ENCODE measurements at regions not wholly inside any gene's neighbourhood (a gene's known extent, or its start where the extent isn't known, plus 50 kb on each side); places are given as distances from the start of the nearest gene placed in this dataset.

DNA sequence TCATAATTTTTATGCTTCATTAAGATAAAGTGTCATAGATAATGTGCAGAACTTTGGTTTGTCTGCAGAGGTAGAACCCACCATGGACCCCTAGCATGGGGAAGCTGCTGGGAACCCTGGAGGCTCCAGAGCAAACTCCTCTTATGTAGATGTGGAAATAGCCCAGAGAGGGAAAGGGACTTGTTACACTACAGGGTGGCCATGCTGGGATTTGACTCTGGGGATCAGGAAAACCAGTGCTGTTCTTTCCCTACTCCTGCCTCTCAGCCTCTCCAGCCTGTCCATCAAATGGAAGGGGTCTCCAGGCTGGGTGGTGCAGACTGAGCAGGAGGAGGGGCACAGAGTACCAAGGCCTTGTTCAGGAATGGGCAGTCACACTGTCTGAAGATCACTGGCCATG is 54.2 kb downstream of the MSX1 start:
- TF ChIP-seq LEF1 (IDR thresholded peaks at IDR 0.05; ENCODE audit: borderline replicate concordance) (no peak), ELF4 (IDR thresholded peaks at IDR 0.05) (no peak), TARDBP (IDR thresholded peaks at IDR 0.05) (no peak), ZNF384 (IDR thresholded peaks at IDR 0.05) (no peak), NFRKB (IDR thresholded peaks at IDR 0.05) (no peak), SP1 (IDR thresholded peaks at IDR 0.05) (no peak), HDGF (IDR thresholded peaks at IDR 0.05; ENCODE audit: borderline replicate concordance) (no peak), L3MBTL2 (conservative IDR thresholded peaks at IDR 0.05) (no peak), FOXK2 (IDR thresholded peaks at IDR 0.05) (no peak), SUZ12 (IDR thresholded peaks at IDR 0.05) (no peak)

All from HEK293T (cell line).